ENCODE measurements at regions not wholly inside any gene's neighbourhood (a gene's known extent, or its start where the extent isn't known, plus 50 kb on each side); places are given as distances from the start of the nearest gene placed in this dataset.

- WGBS, 2 donors, result 85 to 93% methylated on average over 1 of the region's 1 CpG
- no peak for DNase-seq
- ATAC-seq, result no peak
Observed at GRCh38 chr11:32039149-32039548, 51.7 kb upstream of the RCN1 start.

DNA sequence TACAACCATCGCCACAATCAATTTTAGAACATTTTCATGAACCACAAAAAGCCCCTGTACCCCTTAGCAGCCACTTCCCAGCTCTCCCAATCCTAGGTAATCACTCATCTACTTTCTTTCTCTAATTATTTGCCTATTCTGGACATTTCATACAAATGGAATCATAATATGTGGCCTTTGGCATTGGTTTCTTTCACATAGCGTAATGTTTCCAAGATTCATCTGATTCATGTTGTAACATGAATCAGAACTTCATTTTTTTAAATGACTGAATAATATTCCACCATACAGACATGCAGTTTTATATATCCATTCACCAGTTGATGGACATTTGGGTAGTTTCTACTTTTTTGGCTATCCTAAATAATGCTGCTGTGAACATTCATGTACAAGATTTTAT lies 56.2 kb upstream of the RCN1 start:
- Histone ChIP-seq H3K27ac (peak overlapping the region in 1 of 10 donors; percentile 46), H3K27me3 (peaks cover 0 to 34% (median 7%) of the 10 kb centered on the region in 7 donors), H3K36me3 (no peaks in the 10 kb centered on the region), H3K4me1 (no peaks in the 10 kb centered on the region), H3K4me3 (no peak overlapping the region), H3K9me3 (no peaks in the 10 kb centered on the region)
- intact Hi-C loops (cut with DNase I), result no loop called here
- ATAC-seq (no peak), DNase-seq (no peak)
- 91 to 94% methylated on average over 2 of the region's 2 CpGs for WGBS, 2 donors
- TF ChIP-seq, protein P1, sequence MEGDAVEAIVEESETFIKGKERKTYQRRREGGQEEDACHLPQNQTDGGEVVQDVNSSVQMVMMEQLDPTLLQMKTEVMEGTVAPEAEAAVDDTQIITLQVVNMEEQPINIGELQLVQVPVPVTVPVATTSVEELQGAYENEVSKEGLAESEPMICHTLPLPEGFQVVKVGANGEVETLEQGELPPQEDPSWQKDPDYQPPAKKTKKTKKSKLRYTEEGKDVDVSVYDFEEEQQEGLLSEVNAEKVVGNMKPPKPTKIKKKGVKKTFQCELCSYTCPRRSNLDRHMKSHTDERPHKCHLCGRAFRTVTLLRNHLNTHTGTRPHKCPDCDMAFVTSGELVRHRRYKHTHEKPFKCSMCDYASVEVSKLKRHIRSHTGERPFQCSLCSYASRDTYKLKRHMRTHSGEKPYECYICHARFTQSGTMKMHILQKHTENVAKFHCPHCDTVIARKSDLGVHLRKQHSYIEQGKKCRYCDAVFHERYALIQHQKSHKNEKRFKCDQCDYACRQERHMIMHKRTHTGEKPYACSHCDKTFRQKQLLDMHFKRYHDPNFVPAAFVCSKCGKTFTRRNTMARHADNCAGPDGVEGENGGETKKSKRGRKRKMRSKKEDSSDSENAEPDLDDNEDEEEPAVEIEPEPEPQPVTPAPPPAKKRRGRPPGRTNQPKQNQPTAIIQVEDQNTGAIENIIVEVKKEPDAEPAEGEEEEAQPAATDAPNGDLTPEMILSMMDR (IDR thresholded peaks at IDR 0.05), result no peak

More at GRCh38 chr11:32039149-32039548, 51.7 kb upstream of the RCN1 start:
- Histone ChIP-seq H3K36me3 (no peaks in the 10 kb centered on the region), H3K4me3 (no peak overlapping the region), H3K9me3 (no peaks in the 10 kb centered on the region), H3K4me1 (no peaks in the 10 kb centered on the region), H3K27ac (no peak overlapping the region), H3K27me3 (peaks cover 0 to 30% (median 16%) of the 10 kb centered on the region in 7 donors)
- TF ChIP-seq, protein P1 (IDR thresholded peaks at IDR 0.05), result no peak
- intact Hi-C loops (cut with DNase I), result no loop called here

GRCh38 chr11:32034149-32034548 lies 56.7 kb upstream of the RCN1 start:
- ATAC-seq, result no peak
- no peaks in the 10 kb centered on the region for H3K36me3 ChIP-seq
- peaks cover 0 to 38% (median 4%) of the 10 kb centered on the region in 7 donors for H3K27me3 ChIP-seq
- intact Hi-C loops (cut with DNase I), result no loop called here
- H3K27ac ChIP-seq, result peak overlapping the region in 1 of 10 donors; percentile 46
- TF ChIP-seq, protein P1 (IDR thresholded peaks at IDR 0.05), result no peak
- no peak overlapping the region for H3K4me3 ChIP-seq
- WGBS, 2 donors, result 91 to 94% methylated on average over 1 of the region's 1 CpG
- no peaks in the 10 kb centered on the region for H3K9me3 ChIP-seq
- H3K4me1 ChIP-seq, result no peaks in the 10 kb centered on the region
- DNase-seq, result no peak

- no peak for ATAC-seq
Observed at GRCh38 chr11:32033491-32033890, 57.4 kb upstream of the RCN1 start.

More at GRCh38 chr11:32033491-32033890, 57.4 kb upstream of the RCN1 start:
- no peak for DNase-seq
- Histone ChIP-seq H3K9me3 (no peaks in the 10 kb centered on the region), H3K27ac (peak overlapping the region in 1 of 10 donors; percentile 65), H3K27me3 (peaks cover 0 to 32% (median 4%) of the 10 kb centered on the region in 7 donors), H3K36me3 (no peaks in the 10 kb centered on the region), H3K4me3 (no peak overlapping the region), H3K4me1 (no peaks in the 10 kb centered on the region)
- TF ChIP-seq, protein P1 (IDR thresholded peaks at IDR 0.05), result no peak
- intact Hi-C loops (cut with DNase I), result no loop called here
- 84 to 91% methylated on average over 6 of the region's 6 CpGs for WGBS, 2 donors
